ENCODE measurements at regions not wholly inside any gene's neighbourhood (a gene's known extent, or its start where the extent isn't known, plus 50 kb on each side); places are given as distances from the start of the nearest gene placed in this dataset.

GRCh38 chr3:191074511-191074910, 124.5 kb upstream of the OSTN start:
- TF ChIP-seq CTCF (IDR thresholded peaks at IDR 0.05; ENCODE audit: low read depth, low read length, poor library complexity, severe bottlenecking) (no peak), EZH2phosphoT487 (IDR thresholded peaks at IDR 0.05; ENCODE audit: borderline replicate concordance, low read length) (no peak)
- no peaks in the 10 kb centered on the region for H3K9me3 ChIP-seq (ENCODE audit: control insufficient read depth, insufficient read depth, low read length)
- no peaks in the 10 kb centered on the region for H4K20me1 ChIP-seq (ENCODE audit: control insufficient read depth, insufficient read depth, low read depth, low read length)

GRCh38 chr3:191070762-191071403, 128.2 kb upstream of the OSTN start:
- H3K36me3 ChIP-seq (ENCODE audit: control insufficient read depth, low read length), result no peaks in the 10 kb centered on the region
- H3F3A ChIP-seq (ENCODE audit: control insufficient read depth, insufficient read depth), result no peaks in the 10 kb centered on the region
- H4K20me1 ChIP-seq (ENCODE audit: control insufficient read depth, insufficient read depth, low read depth, low read length), result no peaks in the 10 kb centered on the region
- H3K9me2 ChIP-seq (replicated peaks; ENCODE audit: control insufficient read depth, low read length), result no peaks in the 10 kb centered on the region
- H3K4me2 ChIP-seq (ENCODE audit: low read length), result no peak overlapping the region
- no peaks in the 10 kb centered on the region for H3K4me1 ChIP-seq (ENCODE audit: control insufficient read depth, low read length)
- TF ChIP-seq CTCF (IDR thresholded peaks at IDR 0.05; ENCODE audit: low read depth, low read length, poor library complexity, severe bottlenecking), result no peak
- no peak for TF ChIP-seq EZH2phosphoT487 (IDR thresholded peaks at IDR 0.05; ENCODE audit: borderline replicate concordance, low read length)
- H3K27me3 ChIP-seq (ENCODE audit: control insufficient read depth, low read length), result no peaks in the 10 kb centered on the region
- no peak overlapping the region for H3K27ac ChIP-seq (ENCODE audit: low read depth, low read length)
- H3K79me2 ChIP-seq (ENCODE audit: control insufficient read depth, low read length), result no peaks in the 10 kb centered on the region
- H3K4me3 ChIP-seq (ENCODE audit: low read length), result no peak overlapping the region
- H3K9me3 ChIP-seq (ENCODE audit: control insufficient read depth, insufficient read depth, low read length), result no peaks in the 10 kb centered on the region

More at GRCh38 chr3:191074511-191074910, 124.5 kb upstream of the OSTN start:
- H3K36me3 ChIP-seq (ENCODE audit: control insufficient read depth, low read length), result no peaks in the 10 kb centered on the region
- no peak overlapping the region for H3K27ac ChIP-seq (ENCODE audit: low read depth, low read length)
- H3K79me2 ChIP-seq (ENCODE audit: control insufficient read depth, low read length), result no peaks in the 10 kb centered on the region
- no peak overlapping the region for H3K4me3 ChIP-seq (ENCODE audit: low read length)
- H3K9me2 ChIP-seq (replicated peaks; ENCODE audit: control insufficient read depth, low read length), result no peaks in the 10 kb centered on the region
- no peak overlapping the region for H3K4me2 ChIP-seq (ENCODE audit: low read length)
- H3K27me3 ChIP-seq (ENCODE audit: control insufficient read depth, low read length), result no peaks in the 10 kb centered on the region
- H3K4me1 ChIP-seq (ENCODE audit: control insufficient read depth, low read length), result no peaks in the 10 kb centered on the region
- H3F3A ChIP-seq (ENCODE audit: control insufficient read depth, insufficient read depth), result no peaks in the 10 kb centered on the region

- Histone ChIP-seq H3K27me3 (ENCODE audit: control insufficient read depth, low read length) (no peaks in the 10 kb centered on the region), H3K79me2 (ENCODE audit: control insufficient read depth, low read length) (no peaks in the 10 kb centered on the region), H4K20me1 (ENCODE audit: control insufficient read depth, insufficient read depth, low read depth, low read length) (no peaks in the 10 kb centered on the region), H3K4me3 (ENCODE audit: low read length) (no peak overlapping the region), H3K4me1 (ENCODE audit: control insufficient read depth, low read length) (no peaks in the 10 kb centered on the region), H3F3A (ENCODE audit: control insufficient read depth, insufficient read depth) (no peaks in the 10 kb centered on the region), H3K9me2 (replicated peaks; ENCODE audit: control insufficient read depth, low read length) (no peaks in the 10 kb centered on the region), H3K36me3 (ENCODE audit: control insufficient read depth, low read length) (no peaks in the 10 kb centered on the region), H3K4me2 (ENCODE audit: low read length) (no peak overlapping the region), H3K9me3 (ENCODE audit: control insufficient read depth, insufficient read depth, low read length) (no peaks in the 10 kb centered on the region), H3K27ac (ENCODE audit: low read depth, low read length) (no peak overlapping the region)
- no peak for TF ChIP-seq EZH2phosphoT487 (IDR thresholded peaks at IDR 0.05; ENCODE audit: borderline replicate concordance, low read length)
- no peak for TF ChIP-seq CTCF (IDR thresholded peaks at IDR 0.05; ENCODE audit: low read depth, low read length, poor library complexity, severe bottlenecking)
Measured at GRCh38 chr3:191070201-191070600, 128.8 kb upstream of the OSTN start.

Data from DOHH2 (cell line).